Neural crest cell (in vitro differentiated cells): ENCODE measurements at regions not wholly inside any gene's neighbourhood (a gene's known extent, or its start where the extent isn't known, plus 50 kb on each side); places are given as distances from the start of the nearest gene placed in this dataset.

ENCODE experiments used
- DNase-seq: peaks from one replicate; pipeline ENCODE4 v3.0.0; 2021; ENCODE audit warnings: low read depth, mixed read lengths, low spot score
- H3K27ac Mint-ChIP-seq: one replicate; pipeline ENCODE4 v1.8.0; 2021; ENCODE audit warnings: mild to moderate bottlenecking, mixed read lengths; ENCODE audit not compliant: unreplicated experiment
- H3K27me3 Mint-ChIP-seq: 2 replicates; pipeline ENCODE4 v1.8.0; 2021; ENCODE audit warnings: low read depth, mild to moderate bottlenecking, mixed read lengths
- H3K36me3 Mint-ChIP-seq: 2 replicates; pipeline ENCODE4 v1.8.0; 2021; ENCODE audit warnings: low read depth, mild to moderate bottlenecking, mixed read lengths
- H3K4me1 Mint-ChIP-seq: 2 replicates; pipeline ENCODE4 v1.8.0; 2021; ENCODE audit warnings: mixed read lengths
- H3K4me3 Mint-ChIP-seq: one replicate; pipeline ENCODE4 v1.8.0; 2021; ENCODE audit warnings: mild to moderate bottlenecking, mixed read lengths
- H3K9me3 Mint-ChIP-seq: 2 replicates; pipeline ENCODE4 v1.8.0; 2021; ENCODE audit warnings: mixed read lengths
- CTCF ChIP-seq: fragments of 200-600 bp; sonication (generic); conservative IDR thresholded peaks from 2 replicates; pipeline ENCODE4 v1.5.0; 2021; ENCODE audit warnings: antibody characterized with exemption, mild to moderate bottlenecking

- H3K9me3 Mint-ChIP-seq: no peaks in the 10 kb centered on the region
- H3K27ac Mint-ChIP-seq: peak overlapping the region; percentile 5
- peaks cover 17% of the 10 kb centered on the region for H3K27me3 Mint-ChIP-seq
- H3K4me3 Mint-ChIP-seq: no peak overlapping the region
- TF ChIP-seq CTCF: no peak
- H3K4me1 Mint-ChIP-seq: peaks cover 8% of the 10 kb centered on the region
- no peaks in the 10 kb centered on the region for H3K36me3 Mint-ChIP-seq
- DNase-seq: no peak
Measured at GRCh38 chr1:4532656-4533055, 121.8 kb upstream of the AJAP1 start.

GRCh38 chr1:4546911-4547310 lies 107.5 kb upstream of the AJAP1 start:
- no peak overlapping the region for H3K27ac Mint-ChIP-seq
- H3K27me3 Mint-ChIP-seq: peaks cover 49% of the 10 kb centered on the region
- H3K4me1 Mint-ChIP-seq: no peaks in the 10 kb centered on the region
- no peak overlapping the region for H3K4me3 Mint-ChIP-seq
- H3K9me3 Mint-ChIP-seq: peaks cover 4% of the 10 kb centered on the region
- H3K36me3 Mint-ChIP-seq: no peaks in the 10 kb centered on the region
- no peak for TF ChIP-seq CTCF
- DNase-seq: no peak

GRCh38 chr1:4549930-4550329 lies 104.5 kb upstream of the AJAP1 start:
- TF ChIP-seq CTCF: no peak
- DNase-seq: no peak
- Mint-ChIP-seq H3K36me3 (no peaks in the 10 kb centered on the region), H3K27me3 (peaks cover 47% of the 10 kb centered on the region), H3K4me3 (no peak overlapping the region), H3K9me3 (no peaks in the 10 kb centered on the region), H3K4me1 (no peaks in the 10 kb centered on the region), H3K27ac (no peak overlapping the region)

GRCh38 chr1:4550941-4551340 lies 103.5 kb upstream of the AJAP1 start:
- TF ChIP-seq CTCF: no peak
- no peak overlapping the region for H3K27ac Mint-ChIP-seq
- H3K36me3 Mint-ChIP-seq: no peaks in the 10 kb centered on the region
- peaks cover 49% of the 10 kb centered on the region for H3K27me3 Mint-ChIP-seq
- no peaks in the 10 kb centered on the region for H3K9me3 Mint-ChIP-seq
- no peak overlapping the region for H3K4me3 Mint-ChIP-seq
- no peak for DNase-seq
- no peaks in the 10 kb centered on the region for H3K4me1 Mint-ChIP-seq

- Mint-ChIP-seq H3K9me3 (no peaks in the 10 kb centered on the region), H3K27me3 (peaks cover 45% of the 10 kb centered on the region), H3K4me3 (no peak overlapping the region), H3K27ac (no peak overlapping the region), H3K4me1 (no peaks in the 10 kb centered on the region), H3K36me3 (no peaks in the 10 kb centered on the region)
- no peak for DNase-seq
- no peak for TF ChIP-seq CTCF
Measured at GRCh38 chr1:4551706-4552105, 102.7 kb upstream of the AJAP1 start.

GRCh38 chr1:4553761-4554160 lies 100.6 kb upstream of the AJAP1 start:
- no peak overlapping the region for H3K4me3 Mint-ChIP-seq
- TF ChIP-seq CTCF: no peak
- no peaks in the 10 kb centered on the region for H3K4me1 Mint-ChIP-seq
- H3K36me3 Mint-ChIP-seq: no peaks in the 10 kb centered on the region
- no peaks in the 10 kb centered on the region for H3K9me3 Mint-ChIP-seq
- no peak for DNase-seq
- H3K27me3 Mint-ChIP-seq: peaks cover 43% of the 10 kb centered on the region
- no peak overlapping the region for H3K27ac Mint-ChIP-seq
